ENCODE measurements at regions not wholly inside any gene's neighbourhood (a gene's known extent, or its start where the extent isn't known, plus 50 kb on each side); places are given as distances from the start of the nearest gene placed in this dataset.
A peak's percentile ranks its signal among the peaks of the same experiment; 100 is the strongest.

DNA sequence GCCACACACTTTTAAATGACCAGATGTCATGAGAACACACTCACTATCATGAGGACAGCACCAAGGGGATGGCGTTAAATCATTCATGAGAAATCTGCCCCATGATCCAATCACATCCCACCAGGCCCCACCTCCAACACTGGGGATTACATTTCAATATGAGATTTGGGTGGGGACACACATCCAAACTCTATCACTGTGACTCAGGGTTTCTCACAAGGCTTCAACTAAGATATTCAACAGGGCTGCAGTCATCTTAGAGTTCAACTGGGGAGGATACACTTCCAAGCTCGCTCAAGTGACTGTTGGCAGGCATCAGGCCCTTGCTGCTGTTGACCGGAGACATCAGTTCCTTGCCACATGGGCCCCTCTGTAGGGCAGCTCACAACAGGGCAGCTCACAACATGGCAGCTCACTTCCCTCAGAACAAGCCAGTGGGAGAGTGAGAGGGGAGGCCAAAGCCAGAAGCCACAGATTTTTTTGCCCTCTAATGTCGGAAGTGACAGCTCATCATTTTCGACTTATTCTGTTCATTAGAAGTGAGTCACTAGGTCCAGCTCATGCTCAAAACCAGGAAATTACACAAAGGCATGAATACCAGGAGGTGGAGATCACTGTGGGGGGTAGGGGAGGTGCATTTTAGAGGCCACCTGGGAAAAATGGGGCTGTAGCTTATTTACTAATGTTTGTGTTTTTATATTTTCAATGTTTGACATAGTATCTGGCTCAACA, 50.8 kb upstream of the PTHLH start:
- no peak overlapping the region for H3K4me3 ChIP-seq (ENCODE audit: low read depth, low read length)
- POLR2A ChIA-PET, result interaction anchor here (0.6 to 1.2 kb wide), 8 partner anchors 9 to 1009 kb away, joined by 3 read pairs; no protein-coding TSS in a partner anchor
- TF ChIP-seq, protein P1, sequence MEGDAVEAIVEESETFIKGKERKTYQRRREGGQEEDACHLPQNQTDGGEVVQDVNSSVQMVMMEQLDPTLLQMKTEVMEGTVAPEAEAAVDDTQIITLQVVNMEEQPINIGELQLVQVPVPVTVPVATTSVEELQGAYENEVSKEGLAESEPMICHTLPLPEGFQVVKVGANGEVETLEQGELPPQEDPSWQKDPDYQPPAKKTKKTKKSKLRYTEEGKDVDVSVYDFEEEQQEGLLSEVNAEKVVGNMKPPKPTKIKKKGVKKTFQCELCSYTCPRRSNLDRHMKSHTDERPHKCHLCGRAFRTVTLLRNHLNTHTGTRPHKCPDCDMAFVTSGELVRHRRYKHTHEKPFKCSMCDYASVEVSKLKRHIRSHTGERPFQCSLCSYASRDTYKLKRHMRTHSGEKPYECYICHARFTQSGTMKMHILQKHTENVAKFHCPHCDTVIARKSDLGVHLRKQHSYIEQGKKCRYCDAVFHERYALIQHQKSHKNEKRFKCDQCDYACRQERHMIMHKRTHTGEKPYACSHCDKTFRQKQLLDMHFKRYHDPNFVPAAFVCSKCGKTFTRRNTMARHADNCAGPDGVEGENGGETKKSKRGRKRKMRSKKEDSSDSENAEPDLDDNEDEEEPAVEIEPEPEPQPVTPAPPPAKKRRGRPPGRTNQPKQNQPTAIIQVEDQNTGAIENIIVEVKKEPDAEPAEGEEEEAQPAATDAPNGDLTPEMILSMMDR (IDR thresholded peaks at IDR 0.05; ENCODE audit: insufficient read depth, low read length, missing control alignments), result no peak
- DNase-seq (ENCODE audit: low read depth, low spot score), result peak; percentile 89
- CTCF ChIA-PET, result no interaction called here

DNA sequence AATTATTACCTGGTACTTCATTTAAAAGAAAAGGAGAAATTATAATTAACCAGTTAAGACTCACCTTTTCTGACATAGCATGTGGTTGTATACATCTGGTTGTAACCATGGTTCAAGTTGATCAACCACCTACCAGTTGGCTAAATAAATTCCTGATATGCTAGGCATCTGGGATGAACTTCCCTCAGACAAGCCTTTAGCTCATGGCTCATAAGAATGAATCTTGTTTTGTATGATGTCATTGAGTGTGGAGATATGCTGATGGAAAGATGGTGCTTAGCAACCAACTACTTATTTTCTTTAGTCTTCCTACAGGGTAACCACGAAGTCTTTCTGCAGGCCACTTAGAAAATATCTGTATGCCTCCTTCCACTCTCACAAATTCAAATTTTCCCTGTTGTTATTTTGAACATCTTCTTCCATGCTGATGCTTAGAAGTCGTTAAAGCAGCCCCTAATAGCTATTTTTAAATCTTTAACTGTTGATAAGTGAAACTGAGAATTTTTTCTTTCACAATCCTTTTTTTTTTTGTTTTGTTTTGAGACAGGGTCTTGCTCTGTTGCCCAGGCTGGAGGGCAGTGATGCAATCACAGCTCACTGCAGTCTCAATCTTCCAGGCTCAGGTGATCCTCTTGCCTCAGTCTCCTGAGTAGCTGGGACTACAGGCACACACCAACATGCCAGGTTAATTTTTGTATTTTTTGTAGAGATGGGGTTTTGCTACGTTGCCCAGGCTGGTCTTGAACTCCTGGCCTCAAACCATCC, 51.9 kb upstream of the PTHLH start:
- POLR2A ChIA-PET, result interaction anchor here (0.7 to 1.2 kb wide), 3 partner anchors 8 to 106 kb away, joined by 3 to 5 read pairs (median 3); no protein-coding TSS in a partner anchor
- CTCF ChIA-PET, result interaction anchor here (1.6 kb wide), 1 partner anchor 10 kb away, joined by 3 read pairs; no protein-coding TSS in a partner anchor
- peak; percentile 85 for DNase-seq (ENCODE audit: low read depth, low spot score)
- TF ChIP-seq, protein P1 (IDR thresholded peaks at IDR 0.05; ENCODE audit: insufficient read depth, low read length, missing control alignments), result no peak
- no peak overlapping the region for H3K4me3 ChIP-seq (ENCODE audit: low read depth, low read length)

DNA sequence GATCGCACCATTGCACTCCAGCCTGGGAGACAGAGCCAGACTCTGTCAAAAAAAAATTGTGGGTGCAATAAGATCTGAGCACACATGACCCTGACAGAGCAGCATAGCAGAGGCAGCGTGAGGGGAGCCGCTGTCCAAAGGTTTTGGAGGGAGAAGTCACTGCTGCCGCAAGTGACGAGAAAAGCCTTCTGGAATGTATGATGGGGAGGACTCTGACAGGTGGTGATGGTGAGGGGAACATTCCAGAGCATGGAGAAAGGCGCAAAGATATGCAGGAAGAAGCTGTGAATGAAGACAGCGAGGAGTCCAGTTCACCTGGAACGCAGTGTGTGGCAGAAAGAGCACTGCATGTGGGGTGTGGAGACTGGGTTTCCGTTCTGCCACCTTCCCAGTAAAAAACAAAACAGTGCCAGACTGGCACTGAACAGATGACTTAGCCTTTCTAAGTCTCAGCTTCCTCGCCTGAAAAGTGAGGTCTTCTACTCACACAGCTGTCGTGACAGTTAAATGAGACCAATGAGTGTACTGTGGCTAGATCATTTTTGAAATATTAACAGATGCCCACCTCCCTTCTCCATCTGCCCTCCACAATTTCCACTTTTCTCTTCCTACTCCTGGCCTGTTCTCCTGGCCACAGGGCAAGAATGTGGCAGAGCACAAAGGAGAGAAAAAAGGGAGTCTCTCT, 53.4 kb upstream of the PTHLH start:
- POLR2A ChIA-PET, result no interaction called here
- TF ChIP-seq, protein P1 (IDR thresholded peaks at IDR 0.05; ENCODE audit: insufficient read depth, low read length, missing control alignments), result no peak
- no peak overlapping the region for H3K4me3 ChIP-seq (ENCODE audit: low read depth, low read length)
- no peak for DNase-seq (ENCODE audit: low read depth, low spot score)
- CTCF ChIA-PET, result interaction anchor here (1.6 kb wide), 1 partner anchor 9 kb away, joined by 3 read pairs; no protein-coding TSS in a partner anchor

DNA sequence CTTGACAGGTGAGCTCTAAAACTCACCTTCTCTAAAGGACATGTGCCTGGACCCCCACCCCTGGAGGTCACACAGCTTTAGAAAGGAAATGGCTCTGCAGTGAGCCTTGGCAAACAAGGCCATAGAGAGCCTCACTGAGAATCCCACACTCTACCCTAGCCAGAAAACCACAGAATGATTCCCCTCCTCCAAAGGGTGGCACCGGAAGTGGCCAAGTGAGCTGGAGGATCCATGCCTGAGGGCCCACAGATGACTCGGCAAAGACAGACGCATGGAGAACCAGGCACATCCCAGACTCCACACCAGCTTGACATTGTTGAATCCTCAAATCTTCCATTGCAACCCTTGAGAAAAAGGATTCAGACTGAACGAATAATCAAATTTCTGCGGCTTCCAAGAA, 54.2 kb upstream of the PTHLH start:
- ChIA-PET POLR2A (no interaction called here), CTCF (no interaction called here)

DNA sequence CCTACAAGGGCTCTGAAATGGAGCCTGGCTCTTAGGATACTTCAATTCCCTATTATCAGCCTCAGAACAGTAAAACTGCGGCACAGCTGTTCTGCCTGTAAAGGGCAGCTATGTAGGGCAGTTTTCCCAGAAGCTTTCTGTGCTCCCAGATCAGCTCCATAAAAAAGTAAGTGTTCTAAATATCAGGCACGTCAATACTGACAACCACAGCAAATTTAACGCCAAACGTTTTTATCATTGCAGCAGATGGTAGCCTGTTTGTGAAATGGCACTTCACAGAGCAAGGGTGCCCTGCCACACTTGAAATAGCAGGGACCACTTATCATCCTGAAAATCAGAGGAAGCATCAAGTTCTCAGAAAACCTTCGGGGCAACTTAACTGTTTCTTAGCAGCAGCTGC, 54.8 kb upstream of the PTHLH start:
- POLR2A ChIA-PET, result no interaction called here
- no peak overlapping the region for H3K4me3 ChIP-seq (ENCODE audit: low read depth, low read length)

More for the DNA sequence above, 54.2 kb upstream of the PTHLH start:
- DNase-seq (ENCODE audit: low read depth, low spot score), result no peak
- TF ChIP-seq, protein P1 (IDR thresholded peaks at IDR 0.05; ENCODE audit: insufficient read depth, low read length, missing control alignments), result no peak
- no peak overlapping the region for H3K4me3 ChIP-seq (ENCODE audit: low read depth, low read length)

More for the DNA sequence above, 54.8 kb upstream of the PTHLH start:
- DNase-seq (ENCODE audit: low read depth, low spot score), result no peak
- CTCF ChIA-PET, result no interaction called here
- TF ChIP-seq, protein P1 (IDR thresholded peaks at IDR 0.05; ENCODE audit: insufficient read depth, low read length, missing control alignments), result no peak

Data from AG04449 (cell line).